HepG2 (cell line): ENCODE measurements at regions not wholly inside any gene's neighbourhood (a gene's known extent, or its start where the extent isn't known, plus 50 kb on each side); places are given as distances from the start of the nearest gene placed in this dataset.

Experiments
- BCLAF1 ChIP-seq: fragments of 450-650 bp; IDR thresholded peaks from 2 replicates; pipeline ENCODE4 v1.6.1; 2017; ENCODE audit warnings: mild to moderate bottlenecking
- ETV6 ChIP-seq: sonication (generic); formaldehyde crosslinking; conservative IDR thresholded peaks from 2 replicates; pipeline ENCODE4 v1.4.0; 2020; ENCODE audit warnings: missing genetic modification reagents
- FOXO4 ChIP-seq: sonication (generic); formaldehyde crosslinking; conservative IDR thresholded peaks from 2 replicates; pipeline ENCODE4 v1.8.1; 2023; ENCODE audit warnings: missing genetic modification reagents
- HMG20B ChIP-seq: conservative IDR thresholded peaks from 2 replicates; pipeline ENCODE4 v1.6.1; 2016; ENCODE audit warnings: missing genetic modification reagents, missing compliant biosample characterization
- KLF13 ChIP-seq: sonication (generic); formaldehyde crosslinking; IDR thresholded peaks from 2 replicates; pipeline ENCODE4 v1.4.0; 2020; ENCODE audit warnings: mild to moderate bottlenecking, missing genetic modification reagents
- NFAT5 ChIP-seq: sonication (generic); formaldehyde crosslinking; IDR thresholded peaks from 2 replicates; pipeline ENCODE4 v1.4.0; 2020; ENCODE audit warnings: missing genetic modification reagents
- RERE ChIP-seq: IDR thresholded peaks from 2 replicates; pipeline ENCODE4 v1.6.1; 2016; ENCODE audit warnings: low read depth, missing genetic modification reagents, missing compliant biosample characterization
- SUZ12 ChIP-seq: fragments of 150-350 bp; IDR thresholded peaks from 2 replicates; pipeline ENCODE4 v1.6.1; 2014; ENCODE audit warnings: low read depth, low read length
- TFDP2 ChIP-seq: sonication (generic); formaldehyde crosslinking; IDR thresholded peaks from 2 replicates; pipeline ENCODE4 v1.4.0; 2020; ENCODE audit warnings: missing genetic modification reagents
- TGIF2 ChIP-seq: IDR thresholded peaks from 2 replicates; pipeline ENCODE4 v1.6.1; 2016; ENCODE audit warnings: control low read depth, missing compliant biosample characterization
- TMF1 ChIP-seq: sonication (generic); formaldehyde crosslinking; IDR thresholded peaks from 2 replicates; pipeline ENCODE4 v1.8.1; 2022; ENCODE audit warnings: low read depth, missing genetic modification reagents
- ZC3H13 ChIP-seq: sonication (generic); formaldehyde crosslinking; IDR thresholded peaks from 2 replicates; pipeline ENCODE4 v1.8.1; 2023; ENCODE audit warnings: mild to moderate bottlenecking, missing genetic modification reagents, moderate library complexity
- ZNF879 ChIP-seq: sonication (generic); formaldehyde crosslinking; IDR thresholded peaks from 2 replicates; pipeline ENCODE4 v1.8.1; 2023; ENCODE audit warnings: missing genetic modification reagents
- ZSCAN25 ChIP-seq: sonication (generic); formaldehyde crosslinking; IDR thresholded peaks from 2 replicates; pipeline ENCODE4 v1.8.0; 2022; ENCODE audit warnings: mild to moderate bottlenecking, missing genetic modification reagents

- TF ChIP-seq NFAT5 (CRISPR knock-in tag) (no peak), ZC3H13 (CRISPR knock-in tag) (no peak), SUZ12 (no peak), BCLAF1 (no peak), ZNF879 (no peak), ETV6 (no peak), TFDP2 (CRISPR knock-in tag) (no peak; the same call in 1 of the 2 replicates), FOXO4 (CRISPR knock-in tag) (no peak), TMF1 (CRISPR knock-in tag) (no peak), KLF13 (CRISPR knock-in tag) (no peak), HMG20B (CRISPR knock-in tag) (0 out of 2 replicates have a peak, but pooled peaks have one; percentile 45), ZSCAN25 (CRISPR knock-in tag) (no peak), RERE (CRISPR knock-in tag) (no peak), TGIF2 (peak; percentile 84)
Measured at GRCh38 chr2:47313141-47313691, 55.9 kb upstream of the EPCAM start (continued).
